HG03196 (cell line): ENCODE measurements at regions not wholly inside any gene's neighbourhood (a gene's known extent, or its start where the extent isn't known, plus 50 kb on each side); places are given as distances from the start of the nearest gene placed in this dataset.
"Not testable (repeated sequence)": the region's sequence is repeated elsewhere in the genome, so short reads cannot be mapped to it uniquely, and the experiment has no call there.

Experiments used
- ATAC-seq: cut with Tn5 transposase; IDR thresholded peaks from one replicate; pipeline ENCODE4 v1.9.1; 2021; ENCODE audit not compliant: unreplicated experiment

- no peak for ATAC-seq
Observed at GRCh38 chr4:124133753-124134152, 578.8 kb downstream of the ANKRD50 start.

- ATAC-seq, result no peak
Observed at GRCh38 chr4:124135409-124135813, 577.1 kb downstream of the ANKRD50 start.

DNA sequence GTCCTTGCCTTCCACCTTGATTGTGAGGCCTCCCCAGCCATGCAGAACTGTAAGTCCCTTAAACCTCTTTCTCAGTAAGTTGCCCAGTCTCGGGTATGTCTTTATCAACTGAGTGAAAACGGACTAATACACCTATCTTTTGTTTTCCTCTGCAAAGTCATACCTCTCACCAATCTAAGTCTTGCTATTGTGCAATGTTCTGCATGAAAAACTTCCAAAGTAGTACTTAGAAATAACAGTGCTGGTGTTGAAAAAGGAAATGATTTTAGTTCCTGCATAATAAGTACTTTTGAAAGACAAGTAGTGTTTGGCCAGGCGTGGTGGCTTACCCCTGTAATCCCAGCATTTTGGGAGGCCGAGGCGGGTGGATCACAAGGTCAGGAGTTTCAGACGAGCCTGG lies 573.5 kb downstream of the ANKRD50 start:
- ATAC-seq, result no peak

DNA sequence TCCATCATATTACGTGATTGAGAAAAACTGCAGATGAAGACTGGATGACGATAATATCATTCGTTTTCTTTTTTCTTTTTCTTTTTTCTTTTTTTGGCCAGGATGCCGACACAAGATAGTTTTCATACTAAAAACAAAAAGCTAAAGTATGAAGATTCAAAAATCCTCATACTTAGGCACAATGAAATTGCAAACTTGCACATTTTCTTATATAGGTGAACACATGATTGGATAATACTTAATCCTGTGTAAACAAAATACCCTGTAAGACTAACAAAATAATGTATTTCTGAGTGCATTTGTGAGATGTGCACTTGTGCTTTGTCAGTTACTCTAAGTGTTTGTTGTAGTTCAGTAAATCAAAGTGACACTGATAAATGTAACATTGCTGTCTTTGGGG lies 568.9 kb downstream of the ANKRD50 start:
- no peak for ATAC-seq

- no peak for ATAC-seq
Observed at GRCh38 chr4:124144238-124144654, 568.3 kb downstream of the ANKRD50 start.

GRCh38 chr4:124146068-124146467 lies 566.5 kb downstream of the ANKRD50 start:
- ATAC-seq, result no peak

DNA sequence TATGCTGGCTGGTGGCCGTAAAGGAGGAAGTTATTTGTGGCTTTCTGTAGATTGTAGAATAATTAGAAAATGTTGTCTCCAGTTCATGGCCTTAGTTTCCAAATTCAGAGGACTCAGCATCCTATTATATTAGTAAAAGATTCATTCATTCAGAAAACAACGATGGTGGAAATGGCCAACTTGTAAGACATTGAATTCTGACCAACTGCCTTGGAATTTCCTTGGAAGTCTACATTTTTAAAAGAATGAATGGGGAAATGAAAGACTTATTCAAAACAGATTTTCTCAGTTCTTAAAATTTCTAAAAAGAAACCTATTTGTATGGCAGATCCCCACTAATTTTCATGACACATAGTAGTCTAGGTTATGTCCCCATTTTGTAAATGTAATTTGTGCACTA lies 561.5 kb downstream of the ANKRD50 start:
- ATAC-seq, result no peak

DNA sequence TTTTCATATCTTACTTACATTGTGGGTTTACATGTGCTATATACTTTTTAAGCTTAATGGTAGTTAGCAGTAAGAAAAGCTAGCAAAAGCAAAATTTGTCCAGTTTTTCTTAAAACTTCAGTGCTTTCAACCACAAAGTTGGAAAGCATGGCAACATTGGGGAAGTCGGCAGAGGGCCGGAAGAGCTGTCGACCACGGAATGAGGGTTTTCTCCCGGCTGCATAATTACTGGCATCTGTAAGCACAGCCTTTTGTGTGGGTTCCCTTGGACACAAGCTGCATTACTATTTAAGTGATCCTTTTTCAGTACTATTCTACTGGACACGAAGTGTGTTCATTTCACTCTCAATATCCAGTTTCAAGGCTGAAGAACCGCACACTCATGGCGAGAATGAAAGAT lies 560.4 kb downstream of the ANKRD50 start:
- ATAC-seq, result no peak

DNA sequence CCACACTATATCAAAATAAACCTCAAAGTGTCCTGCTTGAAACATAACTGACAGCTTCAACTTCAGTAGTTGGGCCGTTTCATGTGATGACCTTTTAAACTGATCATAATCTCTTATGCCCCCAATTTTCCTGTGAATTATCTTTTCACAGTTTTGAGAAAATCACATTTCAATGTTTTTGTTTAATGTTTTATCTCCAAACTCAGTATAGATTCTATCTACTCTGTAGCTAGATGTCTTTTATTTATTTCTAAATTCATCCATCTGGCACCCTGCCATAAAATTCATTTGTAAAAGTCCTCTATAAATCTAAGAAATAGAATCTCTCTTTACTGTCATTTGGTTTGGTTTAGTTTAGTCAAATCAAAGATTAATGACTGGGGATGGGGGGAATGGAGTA lies 557.3 kb downstream of the ANKRD50 start:
- no peak for ATAC-seq

DNA sequence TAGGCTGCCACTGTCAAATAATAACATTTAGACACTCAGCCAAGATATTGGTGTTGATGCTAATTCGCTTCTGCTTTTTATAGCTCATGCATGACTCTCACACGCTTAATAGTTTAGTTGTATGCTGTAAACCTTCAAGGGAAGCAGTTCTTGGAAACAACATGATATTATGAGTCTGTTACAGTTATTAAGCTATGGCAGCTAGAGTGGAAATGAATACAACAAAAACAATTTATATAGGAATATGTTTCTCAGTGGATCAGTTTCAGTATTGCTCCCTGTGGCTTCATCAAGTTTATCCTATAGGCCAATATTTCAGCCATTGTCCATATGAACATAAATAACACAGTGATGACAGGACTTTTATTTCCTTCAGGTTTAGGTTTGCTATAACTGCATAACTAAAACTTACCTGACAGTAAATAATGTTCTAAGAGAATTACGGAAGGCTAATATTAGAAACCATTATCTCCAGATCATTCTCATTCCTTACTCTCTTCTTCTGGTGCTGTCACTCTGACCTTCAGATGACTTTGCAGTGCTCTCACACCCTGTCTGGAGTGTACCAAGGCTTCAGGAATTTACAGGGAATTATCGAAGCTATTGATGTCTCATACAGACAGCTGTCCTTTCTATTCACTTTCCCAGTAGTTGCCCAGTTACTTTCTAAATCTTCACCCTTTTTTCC lies 555.0 kb downstream of the ANKRD50 start:
- ATAC-seq, result no peak

DNA sequence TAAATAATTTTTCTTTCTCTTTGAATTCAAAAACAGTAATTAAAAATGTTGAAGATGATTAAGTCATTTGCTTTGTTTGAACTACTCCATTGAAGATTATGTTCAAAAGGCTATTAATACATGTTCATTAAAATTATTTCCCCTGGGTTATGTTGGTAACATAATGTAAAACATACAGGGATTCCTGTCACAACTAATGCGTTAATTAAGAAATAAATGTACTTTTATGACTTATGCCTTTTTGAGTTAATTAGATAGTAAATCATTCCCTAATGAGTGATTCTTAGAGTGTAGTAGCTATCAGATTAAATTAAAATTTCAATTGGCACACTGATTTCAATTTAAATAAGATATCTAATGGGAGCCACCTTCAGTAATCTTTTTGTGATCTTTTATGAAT lies 549.1 kb downstream of the ANKRD50 start:
- ATAC-seq, result no peak

DNA sequence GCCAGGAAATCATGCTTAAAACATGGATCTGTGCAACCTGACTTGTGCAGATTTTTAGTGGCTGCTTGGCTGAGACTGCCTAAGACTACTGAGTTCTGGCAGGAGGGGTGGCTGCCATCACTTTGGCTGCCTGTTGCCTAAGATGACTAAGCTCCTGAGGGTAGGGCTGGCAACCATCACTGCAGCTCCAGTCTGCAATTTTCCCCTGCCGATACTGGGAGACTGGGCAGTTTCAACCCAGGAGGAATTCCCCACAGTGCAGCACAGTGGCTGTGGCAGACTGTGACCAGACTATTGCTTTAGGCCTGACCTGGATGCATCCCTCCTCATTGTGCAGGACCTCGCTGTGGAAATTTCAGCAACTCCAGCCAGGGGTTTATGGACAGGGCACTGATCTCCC lies 544.9 kb downstream of the ANKRD50 start:
- ATAC-seq, result no peak

GRCh38 chr4:124169524-124169923 lies 543.0 kb downstream of the ANKRD50 start:
- not testable (repeated sequence) for ATAC-seq

DNA sequence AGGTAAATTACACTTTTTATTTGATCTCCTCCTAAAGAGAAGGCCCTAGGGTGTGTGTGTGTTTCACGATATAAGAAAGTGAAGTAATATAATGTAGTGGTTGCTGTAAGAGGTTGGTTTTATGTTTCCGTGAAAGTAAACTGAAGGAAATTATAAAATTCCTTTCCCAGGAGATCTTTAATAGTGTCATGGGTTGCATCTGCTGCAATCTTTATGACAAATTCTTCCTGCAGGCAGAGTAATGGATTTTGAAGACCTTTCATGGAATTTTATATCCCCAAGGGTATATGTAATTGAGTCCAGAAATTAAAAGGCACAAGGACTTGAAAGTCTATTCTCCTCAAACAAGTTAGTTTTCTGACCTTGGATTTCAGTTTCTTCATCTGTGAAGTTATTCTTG lies 538.6 kb downstream of the ANKRD50 start:
- ATAC-seq, result no peak

GRCh38 chr4:124177647-124178425 lies 534.7 kb downstream of the ANKRD50 start:
- ATAC-seq, result no peak

DNA sequence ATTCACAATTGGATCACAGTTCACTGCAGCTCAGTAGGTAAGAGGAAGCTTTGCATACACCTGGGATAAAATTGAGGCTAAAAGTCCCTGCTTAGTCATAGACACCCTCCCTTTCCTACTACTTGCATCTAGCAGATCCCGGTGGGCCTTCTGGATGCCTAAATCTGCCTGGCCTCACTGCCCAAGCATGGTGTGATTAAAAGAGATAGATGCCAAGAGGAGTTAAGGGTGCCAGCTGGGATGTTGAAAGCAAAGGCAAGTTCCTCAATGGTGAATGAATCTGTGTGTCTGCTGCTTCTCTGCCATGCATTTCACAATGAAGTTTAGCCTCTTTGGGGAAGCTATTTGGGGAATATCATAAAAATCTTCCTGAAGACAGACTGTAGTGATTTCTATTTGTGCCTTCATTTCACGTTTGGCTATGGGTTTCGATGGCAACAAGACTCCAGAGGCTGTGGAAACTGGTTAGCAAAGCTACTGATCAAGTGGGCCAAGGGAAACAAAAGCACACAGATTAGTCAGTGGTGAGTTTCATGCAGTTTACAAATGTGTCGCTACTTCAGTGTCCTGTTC lies 534.0 kb downstream of the ANKRD50 start:
- no peak for ATAC-seq

GRCh38 chr4:124179506-124180186 lies 532.9 kb downstream of the ANKRD50 start:
- ATAC-seq, result no peak

GRCh38 chr4:124181039-124181438 lies 531.5 kb downstream of the ANKRD50 start:
- no peak for ATAC-seq

DNA sequence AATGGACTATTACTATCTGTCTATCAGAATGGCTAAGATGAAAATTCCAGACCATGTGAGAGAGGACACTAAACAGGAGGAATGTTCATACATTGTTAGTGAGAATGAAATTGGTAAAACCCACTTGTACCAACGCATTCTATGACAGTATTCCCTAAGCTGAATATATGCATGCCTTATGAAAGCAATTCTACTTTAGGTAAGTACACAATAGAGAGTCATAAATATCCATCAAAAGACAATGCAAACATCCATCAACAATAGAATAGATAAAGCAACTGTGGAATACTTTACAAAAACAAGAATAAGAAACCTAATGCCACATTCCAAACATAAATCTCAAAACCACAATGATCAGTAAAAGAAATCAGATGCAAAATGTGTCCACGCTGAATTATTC lies 529.3 kb downstream of the ANKRD50 start:
- no peak for ATAC-seq

- ATAC-seq, result no peak
Observed at GRCh38 chr4:124183926-124184325, 528.6 kb downstream of the ANKRD50 start.

DNA sequence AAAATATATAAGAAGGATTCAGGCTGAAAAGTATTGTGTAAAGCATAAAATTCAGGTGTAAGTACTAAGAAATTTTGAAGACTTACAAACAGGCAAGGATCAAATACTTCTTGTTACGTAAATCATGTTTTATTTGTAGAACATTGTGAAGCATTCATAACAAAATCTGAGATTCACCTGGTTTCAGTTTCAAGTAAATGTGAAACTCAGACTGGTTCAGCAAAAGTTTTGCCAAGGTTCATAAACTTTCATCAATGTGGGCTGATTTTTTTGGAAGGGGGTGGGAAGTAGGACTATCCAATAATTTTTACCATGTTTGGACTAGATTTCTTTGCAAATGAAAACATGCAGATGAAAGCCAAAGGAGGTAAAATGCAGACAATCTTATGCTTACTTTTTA lies 527.7 kb downstream of the ANKRD50 start:
- no peak for ATAC-seq

DNA sequence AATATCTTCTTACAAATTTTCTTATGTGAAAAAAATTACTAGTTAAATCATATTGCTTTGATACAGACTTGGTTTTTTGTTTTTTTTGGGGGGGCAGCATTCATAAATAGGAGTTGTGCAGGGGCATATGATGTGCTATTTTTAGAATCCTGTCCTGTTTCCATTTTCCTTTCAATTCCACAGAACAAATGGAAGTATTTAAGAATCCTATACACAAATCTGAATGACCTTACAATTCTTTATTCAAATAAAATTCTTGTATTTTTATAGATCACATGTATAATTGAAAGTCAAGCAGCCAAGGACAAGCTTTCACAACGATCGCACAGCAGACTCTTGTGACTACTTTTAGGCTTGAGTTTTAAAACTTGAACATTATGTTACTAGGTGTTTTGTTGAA lies 523.9 kb downstream of the ANKRD50 start:
- ATAC-seq, result no peak
